ENCODE measurements at regions not wholly inside any gene's neighbourhood (a gene's known extent, or its start where the extent isn't known, plus 50 kb on each side); places are given as distances from the start of the nearest gene placed in this dataset.

DNA sequence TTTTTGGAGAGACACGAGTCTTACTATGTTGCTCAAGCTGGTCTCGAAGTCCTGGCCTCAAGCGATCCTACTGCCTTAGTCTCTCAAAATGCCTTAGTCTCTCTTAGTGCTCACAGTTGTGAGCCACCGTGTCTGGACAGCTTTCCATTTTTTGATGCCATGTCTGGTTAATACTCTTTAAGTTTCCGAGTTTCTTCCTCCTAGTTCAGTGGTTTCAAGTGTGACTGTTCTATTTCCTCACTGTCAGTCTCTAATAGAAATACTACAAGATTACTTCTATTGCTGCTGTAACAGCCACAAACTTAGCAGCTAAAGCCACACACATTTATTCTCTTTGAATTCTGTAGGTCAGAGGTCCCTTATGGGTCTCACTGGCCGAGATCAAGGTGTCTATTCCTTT is 125.1 kb upstream of the MGAT5 start:
- DNase-seq (ENCODE audit: low read depth), result no peak
- in situ Hi-C loops (cut with HindIII; ENCODE audit: low pct_unique_long_range_greater_than_20kb, low sequenced_read_pairs), result no loop called here

- in situ Hi-C loops (cut with HindIII; ENCODE audit: low pct_unique_long_range_greater_than_20kb, low sequenced_read_pairs), result no loop called here
Observed at GRCh38 chr2:134129900-134130537, 123.9 kb upstream of the MGAT5 start.

GRCh38 chr2:134131681-134132489 is 122.0 kb upstream of the MGAT5 start:
- in situ Hi-C loops (cut with HindIII; ENCODE audit: low pct_unique_long_range_greater_than_20kb, low sequenced_read_pairs), result no loop called here
- DNase-seq (ENCODE audit: low read depth), result no peak

More at GRCh38 chr2:134129900-134130537, 123.9 kb upstream of the MGAT5 start:
- no peak for DNase-seq (ENCODE audit: low read depth)

DNA sequence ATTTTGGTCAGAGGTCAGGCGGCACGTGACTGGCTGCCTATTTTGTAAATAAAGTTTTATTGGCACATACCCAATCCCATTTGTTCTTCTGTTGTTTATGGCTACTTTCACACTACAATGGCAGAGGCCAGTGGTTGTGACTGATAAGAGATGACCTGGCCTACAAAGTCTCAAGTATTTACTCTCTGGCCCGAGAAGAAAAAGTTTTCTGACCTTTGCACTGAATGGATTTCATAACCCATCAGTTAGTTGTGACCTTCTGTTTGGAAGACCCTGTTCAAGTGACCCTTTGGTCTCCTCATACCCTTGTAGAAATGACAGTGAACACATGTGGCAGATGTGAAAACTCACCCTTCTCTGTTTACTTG is 121.4 kb upstream of the MGAT5 start:
- no peak for DNase-seq (ENCODE audit: low read depth)
- in situ Hi-C loops (cut with HindIII; ENCODE audit: low pct_unique_long_range_greater_than_20kb, low sequenced_read_pairs), result no loop called here

DNA sequence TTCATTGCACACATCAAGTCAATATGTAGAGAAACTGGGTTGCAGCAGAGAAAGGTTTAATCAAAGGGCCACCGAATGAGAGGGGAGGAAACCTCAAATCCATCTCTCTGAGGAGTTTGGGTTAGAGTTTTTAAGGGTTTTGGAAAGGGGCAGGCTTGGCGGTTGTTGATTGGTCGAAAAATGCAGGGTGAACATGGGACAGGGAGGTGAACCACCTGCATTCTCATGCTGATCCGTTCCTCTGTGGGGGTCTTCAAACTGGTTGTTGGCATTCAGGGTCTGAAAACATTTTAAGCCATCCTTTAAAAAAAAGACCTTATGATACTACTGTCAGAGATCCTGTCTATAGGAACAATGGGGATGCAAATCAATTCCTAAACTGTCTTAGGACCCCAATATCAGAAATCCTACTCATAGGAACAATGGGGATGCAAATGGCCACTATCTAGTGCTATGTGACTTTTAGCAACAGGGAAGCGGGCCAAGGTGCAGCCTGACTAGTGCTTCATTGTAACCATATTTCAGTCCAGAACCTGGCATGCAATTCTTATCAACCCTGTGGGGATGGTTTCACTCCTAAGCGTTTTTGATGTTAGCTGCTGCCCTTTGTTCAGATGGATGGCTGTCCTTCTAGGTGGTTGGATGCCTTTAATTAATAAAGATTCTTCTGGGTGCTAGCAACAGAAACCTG is 120.1 kb upstream of the MGAT5 start:
- in situ Hi-C loops (cut with HindIII; ENCODE audit: low pct_unique_long_range_greater_than_20kb, low sequenced_read_pairs), result no loop called here
- DNase-seq (ENCODE audit: low read depth), result no peak

DNA sequence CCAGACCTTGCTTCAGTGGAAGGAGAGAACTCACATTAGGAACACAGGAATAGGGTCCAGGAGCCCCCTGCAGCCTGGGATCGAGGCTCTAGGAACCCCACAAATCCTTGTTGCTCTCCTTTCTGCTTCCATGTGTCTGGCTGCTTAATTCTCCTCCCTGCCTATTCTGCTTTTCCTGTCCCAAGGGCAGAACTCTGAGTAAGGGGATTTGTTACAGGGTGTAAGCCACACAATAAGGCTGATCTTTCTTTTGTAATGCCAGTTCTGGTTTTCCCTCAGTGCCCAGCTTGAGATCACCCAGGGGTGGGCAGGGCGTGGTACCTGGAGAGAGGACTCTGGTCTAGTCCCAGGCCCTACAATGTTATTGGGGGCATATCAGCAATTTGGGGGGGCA is 119.6 kb upstream of the MGAT5 start:
- in situ Hi-C loops (cut with HindIII; ENCODE audit: low pct_unique_long_range_greater_than_20kb, low sequenced_read_pairs), result no loop called here
- DNase-seq (ENCODE audit: low read depth), result no peak

- DNase-seq (ENCODE audit: low read depth), result no peak
- in situ Hi-C loops (cut with HindIII; ENCODE audit: low pct_unique_long_range_greater_than_20kb, low sequenced_read_pairs), result no loop called here
Observed at GRCh38 chr2:134134827-134135226, 119.0 kb upstream of the MGAT5 start.

- no peak for DNase-seq (ENCODE audit: low read depth)
- in situ Hi-C loops (cut with HindIII; ENCODE audit: low pct_unique_long_range_greater_than_20kb, low sequenced_read_pairs), result no loop called here
Observed at GRCh38 chr2:134135793-134136192, 118.1 kb upstream of the MGAT5 start.

GRCh38 chr2:134136731-134137130 is 117.1 kb upstream of the MGAT5 start:
- in situ Hi-C loops (cut with HindIII; ENCODE audit: low pct_unique_long_range_greater_than_20kb, low sequenced_read_pairs), result no loop called here

DNA sequence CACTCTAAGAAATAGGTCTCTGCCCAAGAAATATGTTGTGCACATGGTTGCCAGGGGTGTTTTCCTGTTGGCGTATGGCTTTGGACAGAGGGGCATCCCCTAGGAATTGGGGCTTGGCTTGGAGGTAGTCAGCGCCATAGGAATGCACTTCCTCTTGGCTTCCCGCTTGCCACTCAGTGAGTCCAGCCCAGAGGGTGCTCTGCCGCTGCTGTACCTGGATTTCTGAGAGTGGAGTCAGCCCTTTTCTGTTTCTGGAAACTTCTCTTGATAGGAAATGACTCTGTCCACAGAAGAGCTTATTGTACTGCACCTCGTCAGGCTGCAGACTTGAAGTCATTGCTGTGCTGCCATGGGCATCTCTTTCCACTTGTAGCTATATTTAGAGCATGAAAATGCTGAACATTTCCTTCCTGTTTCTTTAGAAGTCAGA is 116.7 kb upstream of the MGAT5 start:
- no peak for DNase-seq (ENCODE audit: low read depth)
- in situ Hi-C loops (cut with HindIII; ENCODE audit: low pct_unique_long_range_greater_than_20kb, low sequenced_read_pairs), result no loop called here

More at GRCh38 chr2:134136731-134137130, 117.1 kb upstream of the MGAT5 start:
- no peak for DNase-seq (ENCODE audit: low read depth)

DNA sequence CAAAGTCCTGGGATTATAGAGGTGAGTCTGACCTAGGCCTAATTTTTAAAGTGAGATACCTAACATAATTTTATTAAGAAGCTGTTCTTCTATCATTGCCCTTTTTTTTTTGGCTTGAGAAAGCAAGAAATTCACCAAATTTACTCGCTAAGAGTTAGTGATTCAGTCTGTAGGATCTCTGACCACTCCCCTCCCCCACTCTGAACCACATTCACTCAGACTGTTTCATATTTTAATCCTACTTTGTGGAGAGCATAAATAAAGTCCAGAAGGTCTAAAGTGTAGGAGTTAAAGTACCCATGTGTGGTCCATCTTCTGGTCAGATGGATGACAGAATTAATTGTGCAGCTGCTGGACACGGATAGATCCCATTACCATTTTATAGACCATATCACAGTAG is 115.8 kb upstream of the MGAT5 start:
- no peak for DNase-seq (ENCODE audit: low read depth)
- in situ Hi-C loops (cut with HindIII; ENCODE audit: low pct_unique_long_range_greater_than_20kb, low sequenced_read_pairs), result no loop called here

DNA sequence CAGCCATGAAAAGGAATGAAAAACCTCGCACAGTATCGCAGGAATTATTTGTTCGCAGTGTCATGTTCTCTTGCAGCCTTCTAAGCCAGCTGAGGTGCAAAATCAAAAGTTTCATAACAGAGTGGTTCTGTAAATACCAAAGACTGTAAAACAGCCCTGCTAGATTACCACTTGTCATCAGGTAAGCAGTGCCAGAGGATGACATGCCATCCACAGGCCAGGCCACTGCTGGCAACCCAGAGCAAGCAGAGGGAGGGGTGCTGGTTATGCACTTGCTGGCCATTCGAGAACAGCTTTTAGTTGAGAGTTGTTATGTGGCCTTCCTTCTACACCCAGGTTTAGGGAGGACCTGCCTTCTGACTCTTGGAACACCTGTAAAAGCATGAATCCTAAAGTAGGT is 114.3 kb upstream of the MGAT5 start:
- in situ Hi-C loops (cut with HindIII; ENCODE audit: low pct_unique_long_range_greater_than_20kb, low sequenced_read_pairs), result no loop called here
- DNase-seq (ENCODE audit: low read depth), result no peak

DNA sequence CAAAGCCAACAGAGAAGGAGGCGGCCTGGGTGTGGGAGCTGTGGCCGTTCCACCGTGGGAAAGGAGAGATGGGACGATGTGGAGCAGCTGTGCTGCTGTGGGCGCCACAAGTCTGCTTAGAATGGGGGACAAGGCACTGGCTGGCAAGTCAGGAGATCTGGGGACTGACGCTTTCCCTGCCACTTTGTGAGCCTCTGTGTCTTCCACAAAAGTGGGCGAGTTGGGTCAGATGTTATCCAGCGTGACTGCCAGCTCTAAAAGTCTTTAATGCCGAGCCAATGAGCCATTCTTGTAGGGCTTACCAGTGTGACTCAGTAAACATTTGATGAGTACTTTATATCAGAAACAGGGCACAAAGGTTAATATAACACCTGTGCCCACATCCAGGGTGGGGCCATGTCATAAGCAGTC is 113.6 kb upstream of the MGAT5 start:
- DNase-seq (ENCODE audit: low read depth), result peak; percentile 19

DNA sequence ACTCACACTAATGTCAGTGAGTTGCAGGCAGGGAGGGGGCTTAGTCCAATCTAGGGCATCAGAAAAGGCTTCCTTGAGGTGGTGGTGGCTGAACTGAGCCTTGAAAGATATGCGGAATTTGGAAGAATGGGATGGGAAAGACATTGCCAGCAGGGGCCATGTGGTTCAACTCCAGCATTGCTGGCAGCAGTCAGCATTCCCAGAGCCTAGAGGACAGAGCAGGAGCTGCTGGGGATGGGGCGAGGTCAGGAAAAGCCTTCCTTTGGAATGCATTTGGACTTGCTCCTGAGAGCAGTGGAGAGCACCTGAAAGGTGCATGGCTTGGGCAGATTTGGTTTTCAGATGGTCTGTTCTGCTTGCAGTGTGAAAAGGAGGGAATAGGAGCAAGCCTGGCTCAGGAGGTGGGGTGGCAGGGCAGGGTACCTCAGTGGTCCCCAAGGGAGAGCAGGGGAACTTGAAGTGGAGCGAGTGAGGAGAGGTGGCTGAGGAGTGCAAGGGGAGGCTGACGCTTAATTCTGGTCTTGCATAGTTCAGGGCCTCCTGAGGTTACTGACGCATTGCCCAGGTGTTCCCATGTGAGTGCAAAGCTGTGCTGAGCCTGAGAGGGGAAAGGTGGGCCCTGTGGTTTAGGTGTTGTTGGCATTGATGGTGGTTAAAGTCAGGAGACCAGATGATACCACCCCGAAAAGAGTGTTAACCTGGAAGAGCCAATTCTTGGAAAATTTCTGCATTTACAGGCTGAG is 112.1 kb upstream of the MGAT5 start:
- DNase-seq (ENCODE audit: low read depth), result no peak
- in situ Hi-C loops (cut with HindIII; ENCODE audit: low pct_unique_long_range_greater_than_20kb, low sequenced_read_pairs), result no loop called here

More for the DNA sequence above, 113.6 kb upstream of the MGAT5 start:
- in situ Hi-C loops (cut with HindIII; ENCODE audit: low pct_unique_long_range_greater_than_20kb, low sequenced_read_pairs), result no loop called here

DNA sequence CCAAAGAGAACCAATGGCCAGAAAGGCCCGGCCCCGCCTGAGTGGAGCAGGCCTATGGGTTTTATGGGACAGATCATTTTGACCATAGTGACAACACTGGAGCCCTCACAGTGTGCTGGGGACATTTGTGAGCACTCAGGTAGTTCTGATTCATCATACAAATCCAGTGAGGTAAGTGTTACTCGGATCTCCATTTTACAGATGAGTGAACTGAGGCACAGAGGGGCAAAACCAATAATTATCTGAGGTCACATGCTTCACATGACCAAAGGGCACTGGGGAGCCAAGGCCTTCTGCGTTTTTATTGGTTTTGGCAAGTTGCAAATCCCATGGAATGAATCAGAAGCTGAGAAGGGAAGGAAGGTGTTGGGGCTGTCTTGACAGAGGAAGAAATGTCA is 111.5 kb upstream of the MGAT5 start:
- in situ Hi-C loops (cut with HindIII; ENCODE audit: low pct_unique_long_range_greater_than_20kb, low sequenced_read_pairs), result no loop called here
- peak; percentile 61 for DNase-seq (ENCODE audit: low read depth)

GRCh38 chr2:134142903-134143302 is 111.0 kb upstream of the MGAT5 start:
- no peak for DNase-seq (ENCODE audit: low read depth)
- in situ Hi-C loops (cut with HindIII; ENCODE audit: low pct_unique_long_range_greater_than_20kb, low sequenced_read_pairs), result no loop called here

- DNase-seq (ENCODE audit: low read depth), result no peak
- in situ Hi-C loops (cut with HindIII; ENCODE audit: low pct_unique_long_range_greater_than_20kb, low sequenced_read_pairs), result no loop called here
Observed at GRCh38 chr2:134143568-134143967, 110.3 kb upstream of the MGAT5 start.

DNA sequence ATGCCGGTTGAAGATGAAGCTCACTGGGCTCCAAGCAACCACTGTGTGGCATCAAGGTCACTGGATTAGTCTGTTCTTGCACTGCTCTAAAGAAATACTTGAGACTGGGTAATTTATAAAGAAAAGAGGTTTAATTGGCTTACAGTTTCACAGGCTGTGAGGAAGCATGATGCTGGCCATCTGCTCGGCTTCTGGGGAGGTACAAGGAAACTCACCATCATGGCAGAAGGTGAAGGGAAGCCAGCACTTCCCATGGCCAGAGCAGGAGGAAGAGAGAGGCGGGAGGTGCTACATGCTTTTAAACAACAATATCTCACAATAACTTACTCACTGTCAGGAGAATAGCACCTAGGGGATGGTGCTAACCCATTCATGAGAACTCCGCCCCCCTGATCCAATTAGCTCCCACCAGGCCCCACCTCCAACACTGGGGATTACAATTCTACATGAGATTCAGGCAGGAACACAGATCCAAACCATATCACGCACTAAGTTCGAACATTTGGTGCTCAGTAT is 109.7 kb upstream of the MGAT5 start:
- in situ Hi-C loops (cut with HindIII; ENCODE audit: low pct_unique_long_range_greater_than_20kb, low sequenced_read_pairs), result no loop called here
- DNase-seq (ENCODE audit: low read depth), result no peak

Data from Caki2 (cell line).